CD1c-positive myeloid dendritic cell (primary cell): ENCODE measurements at regions not wholly inside any gene's neighbourhood (a gene's known extent, or its start where the extent isn't known, plus 50 kb on each side); places are given as distances from the start of the nearest gene placed in this dataset.

ENCODE experiments used
- DNase-seq: peaks from one replicate; pipeline ENCODE4 v3.0.0-alpha.2; 2016; ENCODE audit errors: extremely low spot score

- DNase-seq: no peak
These were observed 127.7 kb upstream of the SLC14A2 start for GRCh38 chr18:45487581-45487980.

- no peak for DNase-seq
These were observed 126.6 kb upstream of the SLC14A2 start for GRCh38 chr18:45488645-45489044.

GRCh38 chr18:45493830-45494229, 121.4 kb upstream of the SLC14A2 start:
- DNase-seq: no peak

- DNase-seq: no peak
These were observed 120.5 kb upstream of the SLC14A2 start for GRCh38 chr18:45494811-45495210.

- DNase-seq: no peak
These were observed 118.5 kb upstream of the SLC14A2 start for GRCh38 chr18:45496741-45497140.

GRCh38 chr18:45497595-45498286, 117.5 kb upstream of the SLC14A2 start:
- no peak for DNase-seq

GRCh38 chr18:45498287-45498658, 117.0 kb upstream of the SLC14A2 start:
- no peak for DNase-seq

- no peak for DNase-seq
These were observed 111.3 kb upstream of the SLC14A2 start for GRCh38 chr18:45503990-45504389.

- DNase-seq: no peak
These were observed 109.6 kb upstream of the SLC14A2 start for GRCh38 chr18:45505497-45506206.

- DNase-seq: no peak
These were observed 108.3 kb upstream of the SLC14A2 start for GRCh38 chr18:45506951-45507350.

- DNase-seq: no peak
These were observed 105.7 kb upstream of the SLC14A2 start for GRCh38 chr18:45509535-45509934.

GRCh38 chr18:45510656-45511055, 104.6 kb upstream of the SLC14A2 start:
- DNase-seq: no peak

GRCh38 chr18:45512363-45512953, 102.8 kb upstream of the SLC14A2 start:
- DNase-seq: no peak

- DNase-seq: no peak
These were observed 98.0 kb upstream of the SLC14A2 start for GRCh38 chr18:45517181-45517741.

GRCh38 chr18:45518311-45519155, 96.7 kb upstream of the SLC14A2 start:
- no peak for DNase-seq

GRCh38 chr18:45519411-45520280, 95.6 kb upstream of the SLC14A2 start:
- DNase-seq: no peak

GRCh38 chr18:45521136-45521535, 94.1 kb upstream of the SLC14A2 start:
- DNase-seq: no peak

GRCh38 chr18:45521777-45522176, 93.5 kb upstream of the SLC14A2 start:
- no peak for DNase-seq

- no peak for DNase-seq
These were observed 92.9 kb upstream of the SLC14A2 start for GRCh38 chr18:45522371-45522770.

GRCh38 chr18:45525301-45525700, 90.0 kb upstream of the SLC14A2 start:
- DNase-seq: no peak
